AG10803 (cell line): ENCODE measurements at regions not wholly inside any gene's neighbourhood (a gene's known extent, or its start where the extent isn't known, plus 50 kb on each side); places are given as distances from the start of the nearest gene placed in this dataset.
"Not testable (repeated sequence)": the region's sequence is repeated elsewhere in the genome, so short reads cannot be mapped to it uniquely, and the experiment has no call there.

Experiments
- DNase-seq: peaks from one replicate; pipeline ENCODE4 v3.0.0; 2010; ENCODE audit warnings: low read depth
- H3K4me3 ChIP-seq: 2 replicates; pipeline ENCODE4 v1.5.1; 2011; ENCODE audit warnings: mild to moderate bottlenecking, low read length, control low read depth
- TF ChIP-seq, protein P1 (sequence below): conservative IDR thresholded peaks from 2 replicates; pipeline ENCODE4 v1.5.1; 2011; ENCODE audit warnings: mild to moderate bottlenecking, low read length, control low read depth, inconsistent platforms

DNA sequence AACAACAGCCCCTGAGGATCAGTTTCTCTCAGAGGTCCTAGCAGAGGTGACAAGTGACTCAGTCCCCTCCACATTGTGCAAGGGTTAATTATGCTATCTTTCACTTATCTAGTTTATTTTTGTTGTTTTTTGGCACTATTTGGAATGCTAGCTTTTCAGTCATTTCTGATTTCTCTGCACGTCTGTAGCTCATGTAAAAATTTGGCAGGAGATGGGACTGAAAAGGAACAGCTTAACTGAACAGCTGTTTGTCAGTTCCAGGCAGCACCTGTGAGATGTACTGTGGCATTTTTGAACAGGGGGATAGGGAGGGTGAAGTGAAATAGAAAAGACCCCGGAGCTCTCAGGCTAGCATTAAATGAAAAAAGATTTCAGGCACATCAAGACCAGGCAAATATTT lies 313.5 kb downstream of the SUCLA2 start:
- H3K4me3 ChIP-seq, result no peak overlapping the region
- TF ChIP-seq, protein P1, sequence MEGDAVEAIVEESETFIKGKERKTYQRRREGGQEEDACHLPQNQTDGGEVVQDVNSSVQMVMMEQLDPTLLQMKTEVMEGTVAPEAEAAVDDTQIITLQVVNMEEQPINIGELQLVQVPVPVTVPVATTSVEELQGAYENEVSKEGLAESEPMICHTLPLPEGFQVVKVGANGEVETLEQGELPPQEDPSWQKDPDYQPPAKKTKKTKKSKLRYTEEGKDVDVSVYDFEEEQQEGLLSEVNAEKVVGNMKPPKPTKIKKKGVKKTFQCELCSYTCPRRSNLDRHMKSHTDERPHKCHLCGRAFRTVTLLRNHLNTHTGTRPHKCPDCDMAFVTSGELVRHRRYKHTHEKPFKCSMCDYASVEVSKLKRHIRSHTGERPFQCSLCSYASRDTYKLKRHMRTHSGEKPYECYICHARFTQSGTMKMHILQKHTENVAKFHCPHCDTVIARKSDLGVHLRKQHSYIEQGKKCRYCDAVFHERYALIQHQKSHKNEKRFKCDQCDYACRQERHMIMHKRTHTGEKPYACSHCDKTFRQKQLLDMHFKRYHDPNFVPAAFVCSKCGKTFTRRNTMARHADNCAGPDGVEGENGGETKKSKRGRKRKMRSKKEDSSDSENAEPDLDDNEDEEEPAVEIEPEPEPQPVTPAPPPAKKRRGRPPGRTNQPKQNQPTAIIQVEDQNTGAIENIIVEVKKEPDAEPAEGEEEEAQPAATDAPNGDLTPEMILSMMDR, result no peak
- no peak for DNase-seq

DNA sequence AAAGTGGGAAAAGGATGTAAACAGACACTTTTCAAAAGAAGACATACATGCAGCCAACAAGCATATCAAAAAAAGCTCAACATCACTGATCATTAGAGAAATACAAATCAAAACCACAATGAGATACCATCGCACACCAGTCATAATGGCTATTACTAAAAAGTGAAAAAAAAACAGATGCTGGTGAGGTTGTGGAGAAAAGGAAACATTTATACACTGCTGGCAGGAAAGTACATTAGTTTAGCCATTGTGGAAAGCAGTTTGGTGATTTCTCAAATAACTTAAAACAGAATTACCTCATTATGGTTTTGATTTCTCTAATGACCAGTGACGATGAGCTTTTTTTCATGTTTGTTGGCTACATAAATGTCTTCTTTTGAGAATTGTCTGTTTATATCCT lies 315.9 kb downstream of the SUCLA2 start:
- H3K4me3 ChIP-seq, DNase-seq: not testable (repeated sequence)

DNA sequence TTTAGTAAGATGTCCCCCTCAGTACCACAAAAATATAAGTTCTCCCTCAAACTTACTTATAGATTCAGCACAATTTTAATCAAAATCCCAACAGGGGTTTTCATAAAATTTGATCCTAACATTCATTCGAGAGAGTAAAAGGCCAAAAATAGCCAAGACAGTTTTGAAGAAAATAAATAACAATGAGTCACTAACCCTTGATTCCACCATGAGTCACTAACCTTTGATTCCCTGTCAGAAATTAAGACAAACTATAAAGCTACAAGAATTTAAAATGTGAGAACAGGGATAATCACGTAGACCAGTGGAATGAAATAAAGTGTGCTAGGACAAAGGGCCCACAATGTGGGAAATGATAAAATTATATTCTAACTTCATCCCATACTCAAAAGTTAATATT lies 320.3 kb downstream of the SUCLA2 start:
- DNase-seq, result peak; percentile 50
- H3K4me3 ChIP-seq, result no peak overlapping the region
- TF ChIP-seq, protein P1, result no peak

DNA sequence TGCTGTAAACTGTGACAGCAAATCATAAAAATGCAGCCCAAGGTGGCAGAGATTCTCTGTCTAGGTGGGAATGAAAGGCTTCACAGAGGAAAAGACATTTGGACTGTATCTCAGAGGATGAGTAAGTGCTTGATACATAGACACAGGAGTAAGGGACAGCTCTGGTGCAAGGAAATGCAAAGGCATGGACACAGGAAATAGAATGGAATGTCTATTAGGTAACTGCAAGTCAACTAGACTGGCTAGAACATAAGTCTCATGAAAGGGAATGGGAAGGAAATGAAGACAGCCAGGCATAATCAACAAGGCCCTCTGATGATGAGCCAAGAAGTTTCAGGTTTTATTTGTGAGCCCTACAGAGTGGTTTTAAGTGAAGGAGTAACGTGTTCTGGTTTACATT lies 321.7 kb downstream of the SUCLA2 start:
- H3K4me3 ChIP-seq, result no peak overlapping the region
- TF ChIP-seq, protein P1, result no peak
- DNase-seq, result peak; percentile 86

DNA sequence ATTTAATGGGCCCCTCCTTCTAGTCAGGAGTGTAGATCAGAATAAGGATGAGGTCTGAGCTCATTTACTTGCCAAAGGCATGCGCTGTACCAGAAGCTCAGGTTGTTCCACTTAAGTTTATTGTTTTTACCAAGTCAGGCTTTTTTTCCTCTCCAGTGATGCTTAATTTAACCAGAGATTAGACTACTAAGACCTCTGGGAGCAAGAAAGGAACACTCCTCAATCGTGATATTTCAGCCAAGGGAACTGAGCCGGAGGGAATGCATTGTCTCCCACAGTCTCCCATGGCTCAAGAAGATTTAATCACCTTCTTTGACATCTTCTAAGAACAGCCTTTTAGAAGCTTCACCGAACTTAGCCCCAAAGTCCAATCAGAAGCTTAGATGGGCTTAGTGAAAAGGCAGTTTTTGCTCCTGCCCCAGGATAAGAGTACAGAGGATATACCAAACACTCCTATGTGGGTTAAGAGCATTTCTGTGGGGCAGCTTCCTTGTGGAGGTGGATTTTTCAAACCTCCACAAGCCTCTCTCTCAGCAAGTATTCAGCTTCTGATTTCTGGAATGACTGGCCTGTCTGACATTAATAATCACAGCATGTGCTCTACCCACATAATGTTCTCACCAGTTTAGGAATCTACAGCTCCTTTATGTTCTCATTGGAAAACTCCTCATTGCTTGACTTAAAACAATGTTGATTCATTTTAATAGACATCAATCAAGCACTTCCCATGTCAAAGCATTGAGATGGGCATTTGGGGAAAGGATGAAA lies 322.7 kb downstream of the SUCLA2 start:
- peak; percentile 51 for DNase-seq
- H3K4me3 ChIP-seq, result no peak overlapping the region
- TF ChIP-seq, protein P1, result no peak

DNA sequence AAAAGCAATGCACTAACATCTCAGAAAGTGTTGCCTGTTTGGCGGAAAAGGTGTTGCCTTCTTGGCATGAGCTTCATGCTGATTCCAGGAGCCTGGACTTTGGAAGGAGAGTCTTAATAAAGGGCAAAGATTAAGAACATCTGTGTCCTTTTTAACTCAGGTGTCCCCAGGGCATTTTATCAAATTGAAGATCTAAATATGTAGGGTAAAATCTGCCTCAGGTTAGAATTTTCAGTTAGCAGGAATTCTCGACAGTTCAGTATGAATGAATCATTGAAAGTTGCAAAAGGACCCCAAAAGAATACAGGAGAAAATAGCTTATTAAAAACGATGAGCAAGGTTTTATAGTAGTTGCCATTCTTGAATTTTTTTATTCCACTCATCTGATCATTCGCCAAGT lies 325.2 kb downstream of the SUCLA2 start:
- DNase-seq, result no peak
- H3K4me3 ChIP-seq, result no peak overlapping the region
- TF ChIP-seq, protein P1, result no peak

DNA sequence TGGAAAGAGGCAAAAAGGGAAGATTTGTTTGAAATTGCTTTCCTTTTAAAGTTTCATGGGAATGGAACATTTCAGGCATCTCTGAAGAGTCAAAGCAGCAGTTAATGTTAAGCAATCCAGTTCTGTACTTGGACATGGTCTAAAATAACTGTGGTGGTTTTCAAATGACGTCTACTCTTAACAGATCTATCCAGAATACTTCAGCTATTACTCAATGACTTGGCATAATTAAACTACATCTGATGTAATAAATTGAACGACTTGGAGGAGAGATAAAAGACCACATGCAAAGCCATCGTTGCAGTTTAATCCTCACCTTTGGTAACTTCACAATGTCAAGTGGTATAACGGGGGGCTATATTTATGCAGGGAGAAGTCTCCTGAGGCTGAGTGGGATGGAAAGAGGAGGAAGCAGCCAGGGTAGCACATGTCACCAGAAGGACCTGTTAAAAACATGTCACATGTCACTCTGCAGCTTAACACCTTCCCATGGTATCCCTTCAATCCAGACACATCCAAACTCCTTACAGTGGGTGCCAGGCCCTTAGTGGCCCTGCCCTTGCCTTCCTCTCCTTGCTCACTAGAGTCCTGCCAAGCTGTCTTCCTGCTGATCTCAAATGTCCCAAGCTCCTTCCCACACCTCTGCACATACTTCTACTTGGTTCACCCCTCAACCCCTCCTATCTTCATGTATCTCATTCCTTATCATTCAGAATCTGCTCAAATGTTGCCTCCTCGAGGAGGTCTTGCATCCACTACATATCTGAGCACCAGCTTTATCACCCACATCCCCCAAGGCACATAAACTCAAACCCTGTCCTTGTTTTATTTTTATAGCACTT lies 327.8 kb downstream of the SUCLA2 start:
- DNase-seq, result peak; percentile 98
- H3K4me3 ChIP-seq, result no peak overlapping the region
- TF ChIP-seq, protein P1, result no peak
